ENCODE measurements at regions not wholly inside any gene's neighbourhood (a gene's known extent, or its start where the extent isn't known, plus 50 kb on each side); places are given as distances from the start of the nearest gene placed in this dataset.

GRCh38 chr10:29828956-29829355, 194.2 kb upstream of the SVIL start:
- TF ChIP-seq EZH2 (IDR thresholded peaks at IDR 0.05) (no peak), POLR2AphosphoS5 (IDR thresholded peaks at IDR 0.05; ENCODE audit: borderline replicate concordance, low read depth, low read length) (no peak), FOXP2 (optimal IDR thresholded peaks at IDR 0.05; ENCODE audit: control extremely low read depth, extremely low read length, insufficient read depth) (no peak)
- Histone ChIP-seq H3K27ac (no peak overlapping the region), H3K4me3 (no peak overlapping the region), H3K9me3 (ENCODE audit: low read depth, low read length) (no peaks in the 10 kb centered on the region), H3K36me3 (ENCODE audit: insufficient read depth, low read length) (no peaks in the 10 kb centered on the region), H3K9ac (ENCODE audit: insufficient read length) (no peak overlapping the region)
- DNase-seq (ENCODE audit: low read depth, low spot score): no peak

- no peak overlapping the region for H3K4me3 ChIP-seq
- TF ChIP-seq EZH2 (IDR thresholded peaks at IDR 0.05) (no peak), FOXP2 (optimal IDR thresholded peaks at IDR 0.05; ENCODE audit: control extremely low read depth, extremely low read length, insufficient read depth) (no peak), POLR2AphosphoS5 (IDR thresholded peaks at IDR 0.05; ENCODE audit: borderline replicate concordance, low read depth, low read length) (no peak)
- H3K36me3 ChIP-seq (ENCODE audit: insufficient read depth, low read length): no peaks in the 10 kb centered on the region
- H3K9me3 ChIP-seq (ENCODE audit: low read depth, low read length): no peaks in the 10 kb centered on the region
- DNase-seq (ENCODE audit: low read depth, low spot score): no peak
- no peak overlapping the region for H3K9ac ChIP-seq (ENCODE audit: insufficient read length)
- no peak overlapping the region for H3K27ac ChIP-seq
Observed at GRCh38 chr10:29828440-29828894, 193.7 kb upstream of the SVIL start.

DNA sequence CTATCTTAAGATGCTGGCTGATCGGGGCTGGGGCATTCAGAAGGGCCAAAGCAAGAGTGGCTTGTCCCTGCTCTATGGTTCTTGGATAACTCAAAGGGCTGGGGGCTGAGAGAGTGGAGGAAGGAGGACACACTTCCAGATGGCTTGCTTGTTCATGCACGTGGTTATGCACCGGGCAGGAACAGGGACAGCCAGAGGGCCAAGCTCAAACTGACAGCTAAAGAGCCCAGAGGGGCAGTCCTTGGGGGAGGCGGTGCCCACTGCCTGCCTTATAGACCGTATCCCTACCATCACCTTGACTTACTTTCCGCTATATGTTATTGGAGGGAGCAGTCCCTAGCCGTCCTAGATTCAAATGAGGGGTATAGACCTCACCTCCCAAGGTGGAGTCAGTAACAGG, 192.7 kb upstream of the SVIL start:
- TF ChIP-seq FOXP2 (optimal IDR thresholded peaks at IDR 0.05; ENCODE audit: control extremely low read depth, extremely low read length, insufficient read depth) (no peak), POLR2AphosphoS5 (IDR thresholded peaks at IDR 0.05; ENCODE audit: borderline replicate concordance, low read depth, low read length) (no peak), EZH2 (IDR thresholded peaks at IDR 0.05) (no peak)
- Histone ChIP-seq H3K9ac (ENCODE audit: insufficient read length) (no peak overlapping the region), H3K9me3 (ENCODE audit: low read depth, low read length) (no peaks in the 10 kb centered on the region), H3K4me3 (no peak overlapping the region), H3K36me3 (ENCODE audit: insufficient read depth, low read length) (no peaks in the 10 kb centered on the region), H3K27ac (no peak overlapping the region)
- DNase-seq (ENCODE audit: low read depth, low spot score): no peak

DNA sequence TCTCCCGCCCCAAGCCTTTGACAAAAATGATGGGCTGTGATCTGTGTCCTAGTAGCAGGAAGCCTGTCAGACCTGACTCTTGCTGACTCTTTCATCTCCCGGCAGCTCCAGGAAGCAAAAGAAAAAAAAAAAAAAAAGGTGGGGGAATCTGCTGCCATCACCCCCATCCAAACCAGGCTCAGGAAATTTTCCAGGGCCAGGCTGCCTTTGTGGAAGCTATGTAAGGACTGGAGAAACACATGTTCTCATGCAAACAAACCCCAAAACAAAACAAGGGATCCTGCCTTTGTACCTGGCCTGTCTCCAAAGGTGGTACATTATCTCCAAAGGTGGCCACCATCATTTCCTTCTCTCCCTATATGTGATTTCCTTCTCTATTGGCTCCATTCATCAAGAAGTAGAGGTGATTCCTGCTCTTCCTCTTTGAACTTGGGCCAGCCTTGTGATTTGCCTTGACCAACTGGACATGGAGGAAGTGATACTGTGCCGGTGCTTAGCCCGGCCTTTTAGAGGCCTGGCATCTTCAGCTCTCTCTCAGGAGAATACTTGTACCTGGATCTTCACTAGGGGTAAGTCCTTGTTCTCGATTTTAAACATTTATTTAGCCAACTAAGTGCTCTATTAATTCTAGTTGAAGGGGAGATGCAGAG, 192.2 kb upstream of the SVIL start:
- Histone ChIP-seq H3K9ac (ENCODE audit: insufficient read length) (no peak overlapping the region), H3K9me3 (ENCODE audit: low read depth, low read length) (no peaks in the 10 kb centered on the region), H3K27ac (no peak overlapping the region), H3K4me3 (no peak overlapping the region), H3K36me3 (ENCODE audit: insufficient read depth, low read length) (no peaks in the 10 kb centered on the region)
- no peak for TF ChIP-seq POLR2AphosphoS5 (IDR thresholded peaks at IDR 0.05; ENCODE audit: borderline replicate concordance, low read depth, low read length)
- no peak for TF ChIP-seq FOXP2 (optimal IDR thresholded peaks at IDR 0.05; ENCODE audit: control extremely low read depth, extremely low read length, insufficient read depth)
- TF ChIP-seq EZH2 (IDR thresholded peaks at IDR 0.05): no peak
- no peak for DNase-seq (ENCODE audit: low read depth, low spot score)

- no peaks in the 10 kb centered on the region for H3K36me3 ChIP-seq (ENCODE audit: insufficient read depth, low read length)
- TF ChIP-seq POLR2AphosphoS5 (IDR thresholded peaks at IDR 0.05; ENCODE audit: borderline replicate concordance, low read depth, low read length) (no peak), FOXP2 (optimal IDR thresholded peaks at IDR 0.05; ENCODE audit: control extremely low read depth, extremely low read length, insufficient read depth) (no peak), EZH2 (IDR thresholded peaks at IDR 0.05) (no peak)
- no peak overlapping the region for H3K9ac ChIP-seq (ENCODE audit: insufficient read length)
Observed at GRCh38 chr10:29826221-29826620, 191.4 kb upstream of the SVIL start.

GRCh38 chr10:29823553-29824080, 188.8 kb upstream of the SVIL start:
- no peak for DNase-seq (ENCODE audit: low read depth, low spot score)
- TF ChIP-seq FOXP2 (optimal IDR thresholded peaks at IDR 0.05; ENCODE audit: control extremely low read depth, extremely low read length, insufficient read depth) (no peak), POLR2AphosphoS5 (IDR thresholded peaks at IDR 0.05; ENCODE audit: borderline replicate concordance, low read depth, low read length) (no peak), EZH2 (IDR thresholded peaks at IDR 0.05) (no peak)
- no peaks in the 10 kb centered on the region for H3K9me3 ChIP-seq (ENCODE audit: low read depth, low read length)
- H3K9ac ChIP-seq (ENCODE audit: insufficient read length): no peak overlapping the region
- no peak overlapping the region for H3K27ac ChIP-seq
- no peaks in the 10 kb centered on the region for H3K36me3 ChIP-seq (ENCODE audit: insufficient read depth, low read length)
- H3K4me3 ChIP-seq: no peak overlapping the region

More at GRCh38 chr10:29826221-29826620, 191.4 kb upstream of the SVIL start:
- Histone ChIP-seq H3K9me3 (ENCODE audit: low read depth, low read length) (no peaks in the 10 kb centered on the region), H3K4me3 (no peak overlapping the region), H3K27ac (no peak overlapping the region)
- no peak for DNase-seq (ENCODE audit: low read depth, low spot score)

DNA sequence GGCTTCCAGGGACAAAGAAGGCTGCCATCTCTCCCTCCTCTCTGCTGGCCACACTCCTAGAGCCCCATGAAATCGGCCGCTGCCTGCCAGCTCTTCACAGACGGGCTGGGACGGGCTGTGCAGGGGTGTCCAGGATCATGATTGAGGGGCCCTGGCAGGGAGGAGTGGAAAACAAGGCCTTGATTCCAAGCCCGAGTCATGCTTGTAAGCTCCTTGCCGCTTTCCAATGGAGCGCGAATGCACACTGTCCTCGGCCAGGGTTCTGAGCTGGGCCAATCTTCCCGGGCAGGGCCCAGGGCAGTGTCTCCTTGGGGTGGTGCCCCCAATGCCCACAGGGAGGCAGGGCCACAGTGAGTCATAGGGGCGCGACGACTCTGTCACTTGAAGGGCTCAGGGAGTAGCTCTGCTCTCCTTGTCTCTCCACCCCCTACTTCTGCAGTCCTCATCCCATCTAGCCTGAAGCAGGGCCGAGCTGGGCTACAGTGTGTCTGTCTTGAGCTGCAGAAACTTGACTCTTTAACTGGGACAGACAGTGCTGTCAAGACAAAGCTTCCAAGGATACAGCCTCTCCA, 186.2 kb upstream of the SVIL start:
- DNase-seq (ENCODE audit: low read depth, low spot score): no peak
- H3K36me3 ChIP-seq (ENCODE audit: insufficient read depth, low read length): no peaks in the 10 kb centered on the region
- TF ChIP-seq FOXP2 (optimal IDR thresholded peaks at IDR 0.05; ENCODE audit: control extremely low read depth, extremely low read length, insufficient read depth) (no peak), POLR2AphosphoS5 (IDR thresholded peaks at IDR 0.05; ENCODE audit: borderline replicate concordance, low read depth, low read length) (no peak), EZH2 (IDR thresholded peaks at IDR 0.05) (no peak)
- no peak overlapping the region for H3K27ac ChIP-seq
- H3K9ac ChIP-seq (ENCODE audit: insufficient read length): no peak overlapping the region
- H3K9me3 ChIP-seq (ENCODE audit: low read depth, low read length): no peaks in the 10 kb centered on the region
- H3K4me3 ChIP-seq: no peak overlapping the region

DNA sequence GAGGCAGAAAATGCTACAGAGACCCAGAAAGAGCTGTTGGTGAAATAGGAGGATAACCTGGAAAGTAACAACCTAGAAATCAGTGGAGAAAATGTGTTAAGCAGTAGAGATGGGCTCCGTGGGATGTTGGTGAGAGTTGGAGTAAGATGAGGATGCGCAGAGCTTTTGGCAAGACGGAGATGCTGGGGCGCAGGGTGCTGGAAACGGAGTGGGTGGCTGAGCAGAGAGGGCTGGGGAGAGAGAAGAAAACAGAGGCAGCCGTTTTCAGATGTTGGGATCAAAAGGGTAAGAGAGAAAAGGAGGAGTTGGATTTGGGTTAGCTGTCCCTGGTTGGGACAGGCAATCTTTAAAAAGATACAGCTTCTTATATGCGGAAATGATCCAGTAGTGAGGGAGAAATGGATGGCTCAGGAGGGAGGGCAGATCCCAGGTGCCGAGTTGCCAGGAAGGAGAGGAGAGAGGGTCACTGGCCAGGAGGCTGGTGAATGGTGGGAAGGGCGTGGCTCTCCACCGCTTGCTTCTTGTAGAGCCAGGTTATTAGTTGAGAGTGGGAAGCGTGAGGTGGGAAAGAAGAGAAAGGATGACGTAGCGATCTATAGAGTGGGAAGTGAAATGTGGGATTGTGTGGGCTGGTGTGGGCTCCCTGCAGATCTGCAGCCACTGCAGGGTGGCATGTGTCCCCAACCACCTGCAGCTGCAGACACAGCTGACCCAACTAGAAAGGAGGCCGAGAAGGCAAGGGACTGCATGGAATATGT, 182.2 kb upstream of the SVIL start:
- Histone ChIP-seq H3K9me3 (ENCODE audit: low read depth, low read length) (no peaks in the 10 kb centered on the region), H3K4me3 (no peak overlapping the region), H3K36me3 (ENCODE audit: insufficient read depth, low read length) (no peaks in the 10 kb centered on the region), H3K27ac (no peak overlapping the region), H3K9ac (ENCODE audit: insufficient read length) (no peak overlapping the region)
- TF ChIP-seq FOXP2 (optimal IDR thresholded peaks at IDR 0.05; ENCODE audit: control extremely low read depth, extremely low read length, insufficient read depth): no peak
- TF ChIP-seq POLR2AphosphoS5 (IDR thresholded peaks at IDR 0.05; ENCODE audit: borderline replicate concordance, low read depth, low read length): no peak
- TF ChIP-seq EZH2 (IDR thresholded peaks at IDR 0.05): no peak
- DNase-seq (ENCODE audit: low read depth, low spot score): no peak

Data from SK-N-MC (cell line).